GM23338 (cell line): ENCODE measurements at regions not wholly inside any gene's neighbourhood (a gene's known extent, or its start where the extent isn't known, plus 50 kb on each side); places are given as distances from the start of the nearest gene placed in this dataset.

Experiments
- ATAC-seq: fragments of 200-7000 bp; cut with Tn5 transposase; 3 replicates; pipeline ENCODE4 v1.9.1; 2020
- DNase-seq: peaks from one replicate; pipeline ENCODE4 v3.0.0-alpha.2; 2015; ENCODE audit warnings: low spot score
- H2AFZ ChIP-seq: fragments of 200-600 bp; sonication (generic); 2 replicates; pipeline ENCODE4 v1.8.0; 2016; ENCODE audit warnings: antibody characterized with exemption, mild to moderate bottlenecking, moderate library complexity
- H3F3A ChIP-seq: fragments of 200-600 bp; sonication (generic); replicated peaks from 2 replicates; pipeline ENCODE4 v1.8.0; 2017; ENCODE audit warnings: antibody characterized with exemption, mixed run types, low read depth
- H3K27ac ChIP-seq: fragments of 200-600 bp; sonication (generic); 2 replicates; pipeline ENCODE4 v1.6.1; 2016; ENCODE audit warnings: low read depth
- H3K27me3 ChIP-seq: fragments of 200-600 bp; sonication (generic); 2 replicates; pipeline ENCODE4 v1.8.0; 2016; ENCODE audit warnings: mild to moderate bottlenecking, mixed run types, moderate library complexity; ENCODE audit not compliant: insufficient read depth
- H3K36me3 ChIP-seq: fragments of 200-600 bp; sonication (generic); 2 replicates; pipeline ENCODE4 v1.8.0; 2016; ENCODE audit warnings: mild to moderate bottlenecking; ENCODE audit not compliant: insufficient read depth
- H3K4me1 ChIP-seq: fragments of 200-600 bp; sonication (generic); 2 replicates; pipeline ENCODE4 v1.8.0; 2016; ENCODE audit warnings: mild to moderate bottlenecking, moderate library complexity; ENCODE audit not compliant: insufficient read depth
- H3K4me2 ChIP-seq: fragments of 200-600 bp; sonication (generic); 2 replicates; pipeline ENCODE4 v1.7.1; 2017; ENCODE audit warnings: mixed run types
- H3K4me3 ChIP-seq: fragments of 200-600 bp; sonication (generic); 2 replicates; pipeline ENCODE4 v1.6.1; 2016; ENCODE audit warnings: mixed run types
- H3K79me2 ChIP-seq: fragments of 200-600 bp; sonication (generic); replicated peaks from 2 replicates; pipeline ENCODE4 v1.8.0; 2017; ENCODE audit warnings: mild to moderate bottlenecking; ENCODE audit not compliant: insufficient read depth
- H3K9me2 ChIP-seq: fragments of 200-600 bp; sonication (generic); 2 replicates; pipeline ENCODE4 v1.8.0; 2017; ENCODE audit not compliant: insufficient read depth
- H4K20me1 ChIP-seq: fragments of 200-600 bp; sonication (generic); replicated peaks from 2 replicates; pipeline ENCODE4 v1.8.0; 2017; ENCODE audit warnings: mild to moderate bottlenecking; ENCODE audit not compliant: insufficient read depth
- H3K27ac Mint-ChIP-seq: 2 replicates; pipeline ENCODE4 v1.8.0; 2020; ENCODE audit warnings: inconsistent platforms, mild to moderate bottlenecking, moderate library complexity, mixed read lengths
- H3K27me3 Mint-ChIP-seq: 3 replicates; pipeline ENCODE4 v1.8.0; 2022; ENCODE audit warnings: low read depth, mild to moderate bottlenecking, moderate library complexity, mixed read lengths, inconsistent platforms; ENCODE audit not compliant: insufficient read depth, poor library complexity
- H3K36me3 Mint-ChIP-seq: 3 replicates; pipeline ENCODE4 v1.8.0; 2021; ENCODE audit warnings: low read depth, mild to moderate bottlenecking, inconsistent platforms, moderate library complexity, mixed read lengths
- H3K4me1 Mint-ChIP-seq: 3 replicates; pipeline ENCODE4 v1.8.0; 2020; ENCODE audit warnings: mild to moderate bottlenecking, inconsistent platforms, mixed read lengths
- H3K4me3 Mint-ChIP-seq: 3 replicates; pipeline ENCODE4 v1.8.0; 2021; ENCODE audit warnings: moderate library complexity, mild to moderate bottlenecking, inconsistent platforms, mixed read lengths
- H3K9me3 Mint-ChIP-seq: 3 replicates; pipeline ENCODE4 v1.8.0; 2020; ENCODE audit warnings: moderate library complexity, mild to moderate bottlenecking, inconsistent platforms, mixed read lengths
- CREB1 ChIP-seq: fragments of 250-450 bp; sonication (Bioruptor Pico); IDR thresholded peaks from 2 replicates; pipeline ENCODE4 v1.5.0; 2020; ENCODE audit warnings: low read depth, mild to moderate bottlenecking, moderate library complexity
- CTCF ChIP-seq, 2 experiments: fragments of 200-600 bp in 1 of 2; sonication (generic) in 1 of 2; conservative IDR thresholded peaks; 2 replicates each; pipeline versions ENCODE4 v1.5.1 to v1.6.1; 2016 to 2017; ENCODE audit warnings: antibody characterized with exemption in 2 of 2, low read depth in 2 of 2, mild to moderate bottlenecking in 2 of 2, moderate library complexity in 1 of 2
- ETS1 ChIP-seq: IDR thresholded peaks from 2 replicates; pipeline ENCODE4 v1.6.1; 2016; ENCODE audit warnings: antibody characterized with exemption
- EZH2 ChIP-seq: fragments of 200-600 bp; sonication (generic); IDR thresholded peaks from one replicate; pipeline ENCODE4 v1.8.0; 2017; ENCODE audit warnings: antibody characterized with exemption, mild to moderate bottlenecking, low read depth; ENCODE audit not compliant: unreplicated experiment
- EZH2phosphoT487 ChIP-seq: fragments of 200-600 bp; sonication (generic); IDR thresholded peaks from one replicate; pipeline ENCODE4 v1.8.1; 2018; ENCODE audit warnings: antibody characterized with exemption; ENCODE audit not compliant: unreplicated experiment
- JUNB ChIP-seq: IDR thresholded peaks from one replicate; pipeline ENCODE4 v1.6.1; 2016; ENCODE audit warnings: antibody characterized with exemption; ENCODE audit not compliant: unreplicated experiment
- NANOG ChIP-seq: IDR thresholded peaks from 2 replicates; pipeline ENCODE4 v1.6.1; 2016; ENCODE audit warnings: antibody characterized with exemption, borderline replicate concordance
- POLR2AphosphoS5 ChIP-seq: IDR thresholded peaks from 2 replicates; pipeline ENCODE4 v1.6.1; 2016; ENCODE audit warnings: antibody characterized with exemption, low read depth
- REST ChIP-seq: IDR thresholded peaks from one replicate; pipeline ENCODE4 v1.6.1; 2018; ENCODE audit warnings: antibody characterized with exemption; ENCODE audit not compliant: unreplicated experiment
- STAT1 ChIP-seq: IDR thresholded peaks from one replicate; pipeline ENCODE4 v1.6.1; 2016; ENCODE audit warnings: antibody characterized with exemption; ENCODE audit not compliant: unreplicated experiment
- ZNF114 ChIP-seq: fragments of 250-450 bp; sonication (Bioruptor Pico); IDR thresholded peaks from 2 replicates; pipeline ENCODE4 v1.5.0; 2020; ENCODE audit warnings: mild to moderate bottlenecking, moderate library complexity
- ZNF331 ChIP-seq: fragments of 250-450 bp; sonication (Bioruptor Pico); IDR thresholded peaks from 2 replicates; pipeline ENCODE4 v1.5.0; 2020; ENCODE audit warnings: low read depth, mild to moderate bottlenecking, moderate library complexity
- ZNF462 ChIP-seq: fragments of 250-450 bp; sonication (Bioruptor Pico); IDR thresholded peaks from 2 replicates; pipeline ENCODE4 v1.5.0; 2020; ENCODE audit warnings: mild to moderate bottlenecking, moderate library complexity

- H4K20me1 ChIP-seq: no peaks in the 10 kb centered on the region
- no peaks in the 10 kb centered on the region for H3K9me2 ChIP-seq
- no peaks in the 10 kb centered on the region for H3K27me3 ChIP-seq
- Mint-ChIP-seq H3K36me3 (no peaks in the 10 kb centered on the region), H3K27ac (no peak overlapping the region), H3K4me3 (no peak overlapping the region), H3K4me1 (peaks cover 5% of the 10 kb centered on the region; the same call in 2 of the 3 replicates), H3K9me3 (no peaks in the 10 kb centered on the region), H3K27me3 (peaks cover 2% of the 10 kb centered on the region)
- H3K36me3 ChIP-seq: no peaks in the 10 kb centered on the region
- H3K79me2 ChIP-seq: no peaks in the 10 kb centered on the region
- ATAC-seq (no peak), DNase-seq (no peak)
- H3K27ac ChIP-seq: no peak overlapping the region
- no peaks in the 10 kb centered on the region for H3K4me1 ChIP-seq
- H2AFZ ChIP-seq: no peak overlapping the region
- H3K4me3 ChIP-seq: no peak overlapping the region
- H3K4me2 ChIP-seq: no peak overlapping the region
- TF ChIP-seq ZNF114 (CRISPR knock-in tag): no peak
- TF ChIP-seq REST: no peak
- no peak for TF ChIP-seq CTCF (conservative IDR thresholded peaks at IDR 0.05; ENCODE audit: low read depth in 2 of 2)
- no peak for TF ChIP-seq POLR2AphosphoS5
- no peak for TF ChIP-seq JUNB
- TF ChIP-seq EZH2: no peak
- no peak for TF ChIP-seq STAT1
- TF ChIP-seq ZNF462: no peak
- no peak for TF ChIP-seq CREB1 (CRISPR knock-in tag)
- TF ChIP-seq ZNF331 (CRISPR knock-in tag): no peak
- no peak for TF ChIP-seq ETS1
- no peak for TF ChIP-seq NANOG
- no peak for TF ChIP-seq EZH2phosphoT487
- no peaks in the 10 kb centered on the region for H3F3A ChIP-seq
These were observed 53.1 kb upstream of the PLAC1 start for GRCh38 chrX:134711135-134711921.
